ENCODE measurements at regions not wholly inside any gene's neighbourhood (a gene's known extent, or its start where the extent isn't known, plus 50 kb on each side); places are given as distances from the start of the nearest gene placed in this dataset.

GRCh38 chr3:182179631-182180030 lies 467.9 kb downstream of the SOX2 start:
- no TSS peak for BruUV-seq (replicated peaks)
- Histone ChIP-seq H3K27ac (ENCODE audit: low read depth, low read length, poor library complexity, severe bottlenecking) (no peak overlapping the region), H3K4me1 (ENCODE audit: insufficient read depth, low read length, poor library complexity, severe bottlenecking) (peaks cover 32% of the 10 kb centered on the region), H3K9me3 (ENCODE audit: low read depth, low read length, poor library complexity, severe bottlenecking) (no peaks in the 10 kb centered on the region), H3K27me3 (replicated peaks; ENCODE audit: insufficient read depth, low read depth, low read length, poor library complexity) (no peaks in the 10 kb centered on the region), H3K36me3 (ENCODE audit: insufficient read depth, low read length, poor library complexity, severe bottlenecking) (no peaks in the 10 kb centered on the region), H3K4me3 (ENCODE audit: low read depth, low read length, poor library complexity, severe bottlenecking) (no peak overlapping the region)
- intact Hi-C loops (cut with micrococcal nuclease; ENCODE audit: unreplicated experiment): loop anchor here (5.0 kb wide), 1 partner anchor 438 kb away; no protein-coding TSS in a partner anchor
- no peak for DNase-seq (ENCODE audit: low spot score)
- ChIA-PET CTCF (no interaction called here), POLR2A (ENCODE audit: low non-redundant PET) (no interaction called here)
- TF ChIP-seq CTCF (conservative IDR thresholded peaks at IDR 0.05; ENCODE audit: low read depth, low read length) (no peak), EZH2 (IDR thresholded peaks at IDR 0.05; ENCODE audit: borderline replicate concordance, low read depth, low read length, poor library complexity, severe bottlenecking) (no peak)

- no peak for DNase-seq (ENCODE audit: low spot score)
- Histone ChIP-seq H3K4me1 (ENCODE audit: insufficient read depth, low read length, poor library complexity, severe bottlenecking) (peaks cover 43% of the 10 kb centered on the region), H3K27me3 (replicated peaks; ENCODE audit: insufficient read depth, low read depth, low read length, poor library complexity) (no peaks in the 10 kb centered on the region), H3K4me3 (ENCODE audit: low read depth, low read length, poor library complexity, severe bottlenecking) (no peak overlapping the region), H3K36me3 (ENCODE audit: insufficient read depth, low read length, poor library complexity, severe bottlenecking) (no peaks in the 10 kb centered on the region), H3K9me3 (ENCODE audit: low read depth, low read length, poor library complexity, severe bottlenecking) (no peaks in the 10 kb centered on the region), H3K27ac (ENCODE audit: low read depth, low read length, poor library complexity, severe bottlenecking) (peak overlapping the region; percentile 22)
- POLR2A ChIA-PET (ENCODE audit: low non-redundant PET): no interaction called here
- TF ChIP-seq CTCF (conservative IDR thresholded peaks at IDR 0.05; ENCODE audit: low read depth, low read length) (no peak), EZH2 (IDR thresholded peaks at IDR 0.05; ENCODE audit: borderline replicate concordance, low read depth, low read length, poor library complexity, severe bottlenecking) (no peak)
- BruUV-seq (replicated peaks): no TSS peak
- intact Hi-C loops (cut with micrococcal nuclease; ENCODE audit: unreplicated experiment): loop anchor here (5.0 kb wide), 1 partner anchor 436 kb away; no protein-coding TSS in a partner anchor
- CTCF ChIA-PET: no interaction called here
These were observed 469.1 kb downstream of the SOX2 start for GRCh38 chr3:182180654-182181385.

- Histone ChIP-seq H3K36me3 (ENCODE audit: insufficient read depth, low read length, poor library complexity, severe bottlenecking) (no peaks in the 10 kb centered on the region), H3K27me3 (replicated peaks; ENCODE audit: insufficient read depth, low read depth, low read length, poor library complexity) (no peaks in the 10 kb centered on the region), H3K4me3 (ENCODE audit: low read depth, low read length, poor library complexity, severe bottlenecking) (no peak overlapping the region), H3K4me1 (ENCODE audit: insufficient read depth, low read length, poor library complexity, severe bottlenecking) (peaks cover 44% of the 10 kb centered on the region), H3K9me3 (ENCODE audit: low read depth, low read length, poor library complexity, severe bottlenecking) (no peaks in the 10 kb centered on the region), H3K27ac (ENCODE audit: low read depth, low read length, poor library complexity, severe bottlenecking) (peak overlapping the region; percentile 90)
- CTCF ChIA-PET: no interaction called here
- POLR2A ChIA-PET (ENCODE audit: low non-redundant PET): no interaction called here
- TF ChIP-seq CTCF (conservative IDR thresholded peaks at IDR 0.05; ENCODE audit: low read depth, low read length) (no peak), EZH2 (IDR thresholded peaks at IDR 0.05; ENCODE audit: borderline replicate concordance, low read depth, low read length, poor library complexity, severe bottlenecking) (no peak)
- BruUV-seq (replicated peaks): no TSS peak
- intact Hi-C loops (cut with micrococcal nuclease; ENCODE audit: unreplicated experiment): loop anchor here (2.0 to 5.0 kb wide), 4 partner anchors 60 to 500 kb away; no protein-coding TSS in a partner anchor
- peak; percentile 85 for DNase-seq (ENCODE audit: low spot score)
These were observed 470.8 kb downstream of the SOX2 start for GRCh38 chr3:182182531-182182968.
